ENCODE measurements at regions not wholly inside any gene's neighbourhood (a gene's known extent, or its start where the extent isn't known, plus 50 kb on each side); places are given as distances from the start of the nearest gene placed in this dataset.

DNA sequence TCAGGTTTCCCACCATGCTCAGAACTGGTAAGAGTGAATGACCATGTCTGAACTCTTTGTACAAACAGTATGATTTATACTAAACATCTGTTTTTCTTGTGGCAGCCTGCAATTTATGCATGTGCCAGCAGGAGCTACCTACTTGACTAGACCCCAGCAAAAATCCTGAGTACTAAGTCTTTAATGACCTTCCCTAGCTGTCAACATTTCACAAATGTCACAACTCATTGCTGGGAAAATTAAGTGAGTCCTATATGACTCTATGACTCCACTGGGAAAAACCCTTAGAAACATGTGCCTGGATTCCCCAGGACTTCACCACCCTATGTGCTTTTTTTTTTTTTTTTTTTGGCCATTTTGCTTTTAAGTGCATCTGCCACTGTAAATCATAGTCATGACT, 1225.8 kb downstream of the SUCLG1 start:
- H3K4me3 ChIP-seq: no peak overlapping the region
- TF ChIP-seq, protein P1, sequence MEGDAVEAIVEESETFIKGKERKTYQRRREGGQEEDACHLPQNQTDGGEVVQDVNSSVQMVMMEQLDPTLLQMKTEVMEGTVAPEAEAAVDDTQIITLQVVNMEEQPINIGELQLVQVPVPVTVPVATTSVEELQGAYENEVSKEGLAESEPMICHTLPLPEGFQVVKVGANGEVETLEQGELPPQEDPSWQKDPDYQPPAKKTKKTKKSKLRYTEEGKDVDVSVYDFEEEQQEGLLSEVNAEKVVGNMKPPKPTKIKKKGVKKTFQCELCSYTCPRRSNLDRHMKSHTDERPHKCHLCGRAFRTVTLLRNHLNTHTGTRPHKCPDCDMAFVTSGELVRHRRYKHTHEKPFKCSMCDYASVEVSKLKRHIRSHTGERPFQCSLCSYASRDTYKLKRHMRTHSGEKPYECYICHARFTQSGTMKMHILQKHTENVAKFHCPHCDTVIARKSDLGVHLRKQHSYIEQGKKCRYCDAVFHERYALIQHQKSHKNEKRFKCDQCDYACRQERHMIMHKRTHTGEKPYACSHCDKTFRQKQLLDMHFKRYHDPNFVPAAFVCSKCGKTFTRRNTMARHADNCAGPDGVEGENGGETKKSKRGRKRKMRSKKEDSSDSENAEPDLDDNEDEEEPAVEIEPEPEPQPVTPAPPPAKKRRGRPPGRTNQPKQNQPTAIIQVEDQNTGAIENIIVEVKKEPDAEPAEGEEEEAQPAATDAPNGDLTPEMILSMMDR (IDR thresholded peaks at IDR 0.05; ENCODE audit: borderline replicate concordance): no peak
- no peaks in the 10 kb centered on the region for H3K4me1 ChIP-seq
- H3K9me3 ChIP-seq (replicated peaks): peaks cover 13% of the 10 kb centered on the region
- no peaks in the 10 kb centered on the region for H3K27me3 ChIP-seq (ENCODE audit: low read depth)
- intact Hi-C loops (cut with micrococcal nuclease): loop anchor here (5.0 kb wide), 1 partner anchor 886 kb away; no protein-coding TSS in a partner anchor
- H3K27ac ChIP-seq (replicated peaks): no peak overlapping the region
- no peaks in the 10 kb centered on the region for H3K36me3 ChIP-seq
- no peak for DNase-seq

DNA sequence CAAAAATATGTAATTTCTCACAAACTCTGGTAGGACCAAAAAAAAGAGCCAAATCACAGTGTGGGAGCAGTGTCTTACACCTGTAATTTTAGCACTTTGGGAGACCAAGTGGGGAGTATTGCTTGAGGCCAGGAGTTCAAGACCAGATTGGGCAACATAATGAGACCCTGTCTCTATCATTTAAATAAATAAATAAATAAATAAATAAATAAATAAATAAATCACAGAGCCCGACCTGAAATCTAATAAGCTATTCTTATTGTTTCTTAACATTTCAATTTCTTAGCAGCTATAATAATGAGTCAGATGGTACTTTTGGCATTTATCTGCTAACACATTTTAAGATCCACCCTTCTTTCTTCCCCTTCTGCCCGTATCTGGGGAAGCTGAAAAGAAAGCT, 1229.6 kb downstream of the SUCLG1 start:
- TF ChIP-seq, protein P1 (IDR thresholded peaks at IDR 0.05; ENCODE audit: borderline replicate concordance): no peak
- H3K27ac ChIP-seq (replicated peaks): no peak overlapping the region
- H3K4me1 ChIP-seq: no peaks in the 10 kb centered on the region
- peaks cover 13% of the 10 kb centered on the region for H3K9me3 ChIP-seq (replicated peaks)
- no peak for DNase-seq
- no peak overlapping the region for H3K4me3 ChIP-seq
- intact Hi-C loops (cut with micrococcal nuclease): no loop called here
- no peaks in the 10 kb centered on the region for H3K36me3 ChIP-seq
- H3K27me3 ChIP-seq (ENCODE audit: low read depth): no peaks in the 10 kb centered on the region

DNA sequence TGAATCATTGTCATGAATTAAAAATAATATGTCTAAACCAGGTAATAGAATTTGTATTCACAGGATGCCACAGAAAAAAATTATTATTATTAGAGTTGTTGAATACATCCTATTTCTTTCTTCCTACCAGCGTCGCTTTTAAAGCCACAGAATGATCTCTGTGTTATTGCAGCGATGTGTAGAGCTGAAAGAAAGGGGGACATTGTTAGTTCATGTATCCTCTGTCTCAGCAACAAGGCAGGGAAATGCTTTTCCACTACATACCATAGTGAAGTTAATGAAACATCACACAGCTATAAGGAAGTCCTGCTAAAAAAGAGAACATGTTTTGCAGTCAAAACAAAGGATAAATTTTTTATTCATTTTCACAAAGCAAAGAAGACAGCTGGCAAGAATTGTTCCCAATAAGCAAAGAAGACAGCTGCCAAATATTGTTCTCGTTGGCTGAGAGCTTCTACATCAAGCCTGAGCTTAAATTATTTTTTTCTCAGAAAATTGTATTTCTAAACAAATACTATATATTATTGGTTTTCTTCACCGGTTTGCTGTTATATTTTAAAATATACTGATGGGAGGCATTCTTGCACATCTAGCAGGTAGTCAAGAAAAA, 1234.4 kb downstream of the SUCLG1 start:
- H3K36me3 ChIP-seq: no peaks in the 10 kb centered on the region
- intact Hi-C loops (cut with micrococcal nuclease): no loop called here

DNA sequence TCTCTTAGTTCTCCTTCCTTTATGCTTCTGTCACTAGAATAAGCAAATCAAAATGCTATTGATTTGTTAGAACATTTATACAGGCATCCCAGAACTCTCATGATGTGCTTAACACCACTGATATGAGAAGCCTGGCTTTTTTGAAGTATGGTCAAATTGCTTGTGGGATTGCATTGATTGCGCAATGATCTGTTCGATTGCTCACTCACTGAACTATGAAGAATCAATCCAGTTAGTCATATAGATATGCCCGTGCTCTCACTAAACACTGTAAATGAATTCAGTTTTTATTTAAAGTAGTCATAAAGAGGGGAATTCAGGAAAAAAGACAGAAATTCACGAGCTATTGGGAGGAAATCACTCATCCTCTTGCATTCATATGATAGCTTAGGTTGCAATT, 1237.8 kb downstream of the SUCLG1 start:
- DNase-seq: no peak
- Histone ChIP-seq H3K36me3 (no peaks in the 10 kb centered on the region), H3K27ac (replicated peaks) (no peak overlapping the region), H3K4me1 (no peaks in the 10 kb centered on the region), H3K27me3 (ENCODE audit: low read depth) (no peaks in the 10 kb centered on the region), H3K4me3 (no peak overlapping the region), H3K9me3 (replicated peaks) (no peaks in the 10 kb centered on the region)
- TF ChIP-seq, protein P1 (IDR thresholded peaks at IDR 0.05; ENCODE audit: borderline replicate concordance): no peak
- intact Hi-C loops (cut with micrococcal nuclease): no loop called here

More for the DNA sequence above, 1234.4 kb downstream of the SUCLG1 start:
- Histone ChIP-seq H3K4me3 (no peak overlapping the region), H3K4me1 (no peaks in the 10 kb centered on the region), H3K27me3 (ENCODE audit: low read depth) (no peaks in the 10 kb centered on the region), H3K27ac (replicated peaks) (no peak overlapping the region), H3K9me3 (replicated peaks) (no peaks in the 10 kb centered on the region)
- TF ChIP-seq, protein P1 (IDR thresholded peaks at IDR 0.05; ENCODE audit: borderline replicate concordance): no peak
- no peak for DNase-seq

DNA sequence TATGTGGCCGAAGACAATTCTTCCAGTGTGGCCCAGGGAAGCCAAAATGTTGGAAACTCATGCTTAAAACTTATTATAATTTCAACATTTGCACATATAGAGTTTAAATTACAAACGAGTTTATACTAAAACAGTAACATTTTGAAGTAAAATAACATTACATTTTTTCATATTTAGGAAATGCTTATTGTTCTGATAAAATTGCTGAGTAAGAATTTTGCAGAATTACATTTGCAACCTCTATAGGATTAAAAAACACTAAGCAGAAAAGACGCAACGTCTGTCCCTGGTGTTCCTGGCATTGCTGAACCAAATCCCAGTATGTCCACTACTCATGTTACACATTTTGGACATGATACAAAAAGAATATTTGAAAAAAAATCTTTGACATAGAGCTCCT, 1241.2 kb downstream of the SUCLG1 start:
- H3K27ac ChIP-seq (replicated peaks): no peak overlapping the region
- DNase-seq: no peak
- intact Hi-C loops (cut with micrococcal nuclease): no loop called here
- TF ChIP-seq, protein P1 (IDR thresholded peaks at IDR 0.05; ENCODE audit: borderline replicate concordance): no peak
- H3K4me1 ChIP-seq: no peaks in the 10 kb centered on the region
- H3K4me3 ChIP-seq: no peak overlapping the region
- no peaks in the 10 kb centered on the region for H3K27me3 ChIP-seq (ENCODE audit: low read depth)
- H3K36me3 ChIP-seq: no peaks in the 10 kb centered on the region
- H3K9me3 ChIP-seq (replicated peaks): no peaks in the 10 kb centered on the region

Data from left ventricle myocardium inferior (tissue), 1 donor.